Eye (tissue), 1 donor: ENCODE measurements at regions not wholly inside any gene's neighbourhood (a gene's known extent, or its start where the extent isn't known, plus 50 kb on each side); places are given as distances from the start of the nearest gene placed in this dataset.

ENCODE experiments used
- DNase-seq: peaks from one replicate; pipeline ENCODE4 v3.0.0-alpha.2; 2015

GRCh38 chr4:162727232-162727631 is 439.5 kb downstream of the NAF1 start:
- no peak for DNase-seq

- no peak for DNase-seq
Observed at GRCh38 chr4:162715401-162715800, 451.3 kb downstream of the NAF1 start.

DNA sequence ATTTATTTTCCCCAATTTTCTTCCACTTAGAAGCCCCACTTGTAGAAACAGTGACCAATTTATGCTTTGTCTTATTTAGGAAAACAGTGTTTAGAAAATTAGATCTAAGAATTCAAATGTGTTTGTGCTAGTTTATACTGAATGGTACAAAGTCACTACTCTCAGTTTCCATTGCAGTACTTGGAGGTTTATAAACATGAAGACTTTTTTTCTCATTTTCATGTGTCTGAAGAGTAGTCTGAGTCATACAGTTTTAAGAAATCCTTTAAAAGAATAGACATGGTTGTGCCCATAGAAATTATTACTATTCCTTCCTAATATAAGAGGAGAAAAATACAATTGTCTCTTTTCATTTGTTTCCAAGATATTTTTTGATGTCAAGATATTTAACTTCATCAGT is 458.7 kb downstream of the NAF1 start:
- no peak for DNase-seq

- no peak for DNase-seq
Observed at GRCh38 chr4:162706632-162707031, 460.1 kb downstream of the NAF1 start.

DNA sequence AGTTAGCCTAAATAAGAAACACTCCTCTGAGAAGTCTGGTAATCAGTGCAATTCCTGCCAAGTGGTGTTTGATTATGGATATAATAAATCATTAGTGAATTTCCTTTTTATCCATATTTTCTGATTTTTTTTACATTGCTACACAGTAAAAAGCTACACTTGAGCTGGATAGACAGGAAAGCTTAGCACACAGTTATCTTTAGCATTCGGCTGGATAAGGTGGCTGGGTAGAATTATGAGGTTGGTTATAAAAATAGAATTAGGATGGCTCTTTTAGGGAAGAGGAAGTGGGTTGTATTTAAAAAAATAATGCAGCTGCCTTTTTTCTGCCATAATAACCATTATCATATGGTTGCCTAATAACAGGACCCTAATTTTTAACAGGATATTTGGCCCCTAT is 460.6 kb downstream of the NAF1 start:
- no peak for DNase-seq

DNA sequence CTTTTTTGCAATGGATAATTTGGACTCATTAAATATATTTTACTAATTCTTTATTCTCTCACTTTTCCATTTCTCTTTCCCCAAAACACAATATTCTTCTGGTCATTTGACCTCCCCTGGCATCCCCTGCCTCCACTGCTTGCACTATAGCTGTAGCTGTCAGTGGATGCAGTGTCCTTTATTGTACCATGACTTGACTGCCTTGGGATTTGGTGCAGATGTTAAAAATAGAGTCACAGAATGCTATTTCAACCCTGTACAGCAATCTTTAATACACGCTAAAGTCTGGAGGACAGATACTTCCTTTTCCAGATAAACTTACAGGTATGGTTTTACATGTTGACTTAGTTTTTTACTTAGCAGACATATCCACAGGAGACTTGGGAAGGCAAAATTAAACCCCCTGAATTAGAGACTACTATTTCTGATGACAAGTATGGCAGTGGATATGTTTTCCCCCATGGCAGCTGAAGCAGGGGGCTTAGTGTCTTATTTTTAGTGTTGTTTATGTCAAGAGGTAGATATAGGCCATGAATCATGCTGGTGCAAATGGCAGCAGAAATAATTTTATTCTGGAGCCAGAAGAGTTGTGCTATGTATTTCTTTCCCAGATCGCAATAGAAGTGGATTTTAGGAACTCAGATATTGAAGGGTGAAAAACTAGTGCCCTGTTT is 461.4 kb downstream of the NAF1 start:
- DNase-seq: no peak

GRCh38 chr4:162700815-162701361 is 465.8 kb downstream of the NAF1 start:
- DNase-seq: no peak

DNA sequence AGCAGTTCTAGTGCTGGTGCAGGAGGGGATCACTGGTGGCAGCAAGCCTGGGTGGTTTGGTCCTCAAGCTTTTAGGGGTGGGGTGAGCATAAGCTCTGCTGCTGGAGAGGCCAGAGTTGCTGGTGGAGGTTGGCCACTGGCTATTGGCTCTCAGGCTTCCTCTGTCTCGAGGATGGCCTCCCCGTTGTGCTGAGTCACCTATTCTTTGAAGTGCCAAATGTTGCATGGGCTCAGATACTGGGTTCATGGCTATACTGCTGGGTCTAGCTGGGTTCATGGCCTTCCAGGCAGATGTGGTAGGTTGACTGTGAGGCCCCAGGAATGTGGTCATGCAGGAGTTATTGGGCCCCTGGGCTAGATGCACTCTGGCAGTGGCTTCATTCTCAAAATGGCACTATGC is 466.3 kb downstream of the NAF1 start:
- no peak for DNase-seq

DNA sequence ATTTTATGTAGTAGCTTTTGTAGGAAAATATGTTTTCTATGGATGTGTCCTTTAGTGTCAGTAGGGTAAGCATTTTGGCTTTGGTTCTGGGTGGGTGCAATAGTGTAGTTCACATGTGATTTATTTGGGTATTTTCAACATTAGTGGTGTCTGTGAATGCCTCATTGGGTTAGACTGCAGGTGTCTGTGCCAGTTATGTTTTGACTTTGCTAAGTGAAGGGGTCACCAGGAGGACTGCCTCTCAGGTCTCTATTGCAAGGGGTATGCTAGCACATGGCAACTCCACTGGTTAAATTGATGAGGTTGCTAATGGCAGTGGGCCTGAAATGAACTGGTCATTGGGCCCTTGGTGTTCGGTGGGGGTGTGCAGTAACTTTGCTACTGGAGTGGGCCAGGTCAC is 467.1 kb downstream of the NAF1 start:
- DNase-seq: no peak

GRCh38 chr4:162685410-162685809 is 481.3 kb downstream of the NAF1 start:
- DNase-seq: no peak

GRCh38 chr4:162684998-162685397 is 481.7 kb downstream of the NAF1 start:
- DNase-seq: no peak

DNA sequence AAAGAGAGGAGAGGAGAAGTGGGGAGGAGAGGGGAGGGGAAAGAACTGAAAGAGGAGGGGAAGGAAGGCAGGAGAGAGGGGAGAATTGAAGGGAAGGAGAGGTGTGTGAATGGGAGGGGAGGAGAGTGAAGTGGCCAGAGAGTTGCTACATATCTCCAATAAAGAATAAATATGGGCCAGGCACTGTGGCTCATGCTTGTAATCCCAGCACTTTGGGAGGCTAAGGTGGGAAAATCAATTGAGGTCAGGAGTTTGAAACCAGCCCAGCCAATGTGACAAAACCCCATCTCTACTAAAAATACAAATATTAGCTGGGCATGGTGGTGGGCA is 482.4 kb downstream of the NAF1 start:
- DNase-seq: no peak

DNA sequence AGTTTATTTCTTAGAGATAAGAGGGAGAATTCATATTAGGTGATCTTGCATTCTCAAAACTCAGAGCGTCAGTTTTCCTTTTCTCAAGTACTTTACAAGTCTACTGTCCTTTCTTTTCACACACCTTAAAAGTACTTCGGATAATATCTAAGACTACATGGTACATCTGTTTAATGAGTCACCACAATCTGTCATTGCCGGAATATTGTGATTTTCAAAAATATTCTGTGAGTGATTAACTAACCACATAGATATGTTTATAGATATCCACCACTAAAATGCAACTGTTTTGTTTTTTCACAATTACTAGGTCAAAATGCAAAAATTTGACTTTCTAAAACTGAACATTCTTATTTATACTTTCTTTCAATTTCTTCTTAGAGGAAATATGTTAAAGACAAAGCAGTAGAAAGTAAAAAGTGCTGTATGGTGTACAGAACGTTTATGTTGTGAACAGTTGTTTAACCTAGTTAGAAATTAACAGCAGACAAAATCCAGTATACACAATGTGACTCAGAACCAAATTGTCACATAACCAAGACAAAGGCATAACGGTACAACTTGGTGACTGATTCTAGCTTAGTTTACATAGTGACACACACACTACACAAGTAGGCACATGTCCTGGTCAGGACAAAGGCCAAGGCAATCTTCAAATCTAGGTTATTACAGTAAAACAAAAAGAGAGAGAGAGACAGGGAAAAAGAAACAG is 482.9 kb downstream of the NAF1 start:
- DNase-seq: no peak

- no peak for DNase-seq
Observed at GRCh38 chr4:162682651-162683050, 484.0 kb downstream of the NAF1 start.

GRCh38 chr4:162681212-162681611 is 485.5 kb downstream of the NAF1 start:
- DNase-seq: no peak

DNA sequence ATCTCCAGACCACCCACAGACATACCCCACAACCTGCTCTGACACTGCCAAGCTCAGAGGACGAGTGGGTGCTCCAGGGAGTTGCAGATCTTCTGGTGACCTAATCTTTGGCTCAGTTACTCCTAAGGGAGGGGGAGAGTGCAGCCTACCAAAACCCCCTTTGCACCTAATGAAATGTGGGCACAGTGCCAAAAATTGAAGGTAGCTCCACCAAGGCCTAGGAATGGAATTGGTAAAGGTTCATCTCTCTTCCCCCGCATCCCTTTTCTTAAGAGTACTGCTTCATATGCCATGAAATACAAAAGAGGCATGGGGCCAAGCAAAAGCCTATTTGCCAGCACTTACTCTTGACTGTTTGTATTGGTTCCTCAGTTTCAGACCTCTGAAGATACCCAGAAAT is 491.0 kb downstream of the NAF1 start:
- no peak for DNase-seq

GRCh38 chr4:162661913-162662312 is 498.1 kb upstream of the FSTL5 start:
- no peak for DNase-seq

GRCh38 chr4:162659716-162660115 is 495.9 kb upstream of the FSTL5 start:
- DNase-seq: no peak

- no peak for DNase-seq
Observed at GRCh38 chr4:162657966-162658365, 494.2 kb upstream of the FSTL5 start.

- no peak for DNase-seq
Observed at GRCh38 chr4:162650166-162650565, 486.4 kb upstream of the FSTL5 start.

- peak; percentile 10 for DNase-seq
Observed at GRCh38 chr4:162645381-162645780, 481.6 kb upstream of the FSTL5 start.

GRCh38 chr4:162644346-162644745 is 480.5 kb upstream of the FSTL5 start:
- DNase-seq: no peak

DNA sequence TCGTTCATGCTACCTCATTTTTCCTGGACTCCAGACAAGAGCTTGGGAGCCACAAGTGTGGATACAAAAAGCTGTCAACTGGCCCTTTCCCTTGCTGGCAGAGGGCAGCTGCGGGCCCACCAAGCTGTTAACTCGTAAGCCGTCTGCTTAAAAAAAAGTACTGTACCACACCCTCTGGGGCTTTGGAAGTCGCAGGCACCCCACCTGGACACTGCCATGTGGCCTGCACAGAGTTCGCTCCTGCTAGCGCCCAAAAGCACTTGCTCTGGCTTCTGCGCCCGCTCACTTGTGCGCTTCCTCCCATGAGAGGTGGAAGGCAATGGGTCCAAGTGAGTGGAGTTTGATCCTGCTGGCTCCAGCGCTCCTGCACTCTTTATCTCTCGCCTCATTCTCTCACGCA is 476.4 kb upstream of the FSTL5 start:
- no peak for DNase-seq

GRCh38 chr4:162634390-162634789 is 470.6 kb upstream of the FSTL5 start:
- DNase-seq: no peak

- DNase-seq: no peak
Observed at GRCh38 chr4:162622664-162623063, 458.9 kb upstream of the FSTL5 start.
